Kasumi-1 (cell line): ENCODE measurements at regions not wholly inside any gene's neighbourhood (a gene's known extent, or its start where the extent isn't known, plus 50 kb on each side); places are given as distances from the start of the nearest gene placed in this dataset.

ENCODE experiments used
- DNase-seq, 2 experiments: peaks; one replicate each; lab custom pipeline; 2025; lab: John Stamatoyannopoulos, UW

DNA sequence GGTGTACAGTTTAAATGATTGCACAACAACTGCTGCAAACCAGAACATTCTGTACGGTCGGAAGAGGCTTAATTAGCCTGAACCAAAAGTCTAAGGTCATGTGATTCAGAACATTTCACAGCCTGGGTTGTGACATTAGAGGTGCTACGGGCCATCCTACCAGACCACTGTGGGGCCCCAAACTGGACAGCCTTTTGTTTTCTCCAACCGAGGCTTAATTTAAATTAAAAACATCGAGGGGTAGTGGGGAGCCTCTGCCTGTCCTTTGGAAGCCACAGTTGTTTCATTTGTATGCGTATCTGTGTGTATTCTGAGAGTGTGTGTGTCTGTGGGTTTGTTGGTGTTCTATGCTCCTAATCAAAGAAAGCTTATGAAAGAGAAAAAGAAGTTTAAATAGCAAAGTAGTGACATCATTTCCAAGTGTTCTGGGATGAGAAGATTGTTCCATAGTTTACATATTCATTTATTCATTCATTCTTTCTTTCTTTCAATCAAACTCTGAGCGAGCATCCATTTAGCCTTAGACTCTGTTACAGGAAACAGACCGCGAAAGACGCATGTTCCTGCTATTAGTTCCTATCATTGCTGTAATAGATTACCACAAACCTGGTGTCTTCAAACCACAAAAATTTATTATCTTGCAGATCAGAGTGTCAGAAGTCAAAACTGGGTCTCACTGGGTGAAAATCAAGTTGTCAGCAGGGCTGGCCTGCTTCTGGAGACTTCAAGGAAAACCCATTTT is 444.8 kb downstream of the FOXO1 start:
- peak; percentile 18 to 34 for DNase-seq

DNA sequence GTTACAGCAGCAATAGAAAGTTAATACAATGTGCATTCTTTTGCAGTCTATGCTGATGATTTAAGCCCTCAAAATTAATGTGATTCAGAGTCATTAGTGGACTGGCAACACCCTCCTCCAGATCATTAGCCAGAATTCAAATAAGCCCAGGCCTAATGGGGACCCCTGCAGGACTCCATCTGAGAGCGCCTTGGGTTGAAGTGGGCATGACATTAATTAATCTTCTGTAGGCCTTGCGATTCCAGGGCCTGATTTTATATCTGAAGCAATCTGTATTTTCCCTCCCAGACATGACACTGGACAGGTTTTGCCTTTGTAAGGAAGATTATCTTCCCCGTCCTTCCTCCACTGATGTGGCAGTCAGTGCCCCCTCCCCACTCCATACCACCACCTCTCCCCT is 442.9 kb downstream of the FOXO1 start:
- no peak for DNase-seq

DNA sequence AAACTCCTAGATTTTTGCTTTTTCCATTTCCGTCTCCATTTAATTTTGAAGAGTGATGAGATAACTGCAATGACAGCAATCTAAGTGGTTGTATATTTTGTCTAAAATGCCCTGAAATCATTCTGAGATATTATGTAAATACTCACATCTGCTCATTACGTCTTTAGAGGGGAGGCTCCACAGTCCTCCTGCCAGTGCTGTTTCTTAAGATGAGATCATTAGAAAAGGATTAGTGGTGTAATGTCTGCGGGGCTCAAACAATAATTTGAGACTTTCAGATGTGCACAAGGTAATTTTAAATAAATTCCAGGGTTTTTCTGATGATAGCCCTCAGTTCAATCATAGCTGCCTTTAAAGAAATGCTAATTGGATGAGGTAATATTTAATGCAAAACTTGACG is 437.9 kb downstream of the FOXO1 start:
- no peak for DNase-seq

DNA sequence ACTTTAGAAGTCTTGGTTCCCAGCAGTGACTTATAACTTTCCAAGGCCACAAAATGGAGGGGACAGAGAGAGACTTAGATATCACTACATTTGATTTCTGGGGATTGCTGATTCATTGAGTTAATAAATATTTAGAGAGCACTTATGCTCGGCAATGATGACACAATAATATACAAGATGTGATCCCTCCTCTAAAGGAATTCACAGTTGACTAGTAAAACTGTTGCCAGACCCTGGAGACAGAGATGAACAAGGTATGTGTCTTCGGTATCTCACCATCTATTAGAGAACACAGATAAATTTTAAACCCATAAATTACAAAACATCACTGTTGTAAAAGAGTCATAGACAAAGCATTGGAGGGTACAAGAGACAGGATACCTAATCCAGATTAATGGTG is 437.5 kb downstream of the FOXO1 start:
- no peak for DNase-seq

DNA sequence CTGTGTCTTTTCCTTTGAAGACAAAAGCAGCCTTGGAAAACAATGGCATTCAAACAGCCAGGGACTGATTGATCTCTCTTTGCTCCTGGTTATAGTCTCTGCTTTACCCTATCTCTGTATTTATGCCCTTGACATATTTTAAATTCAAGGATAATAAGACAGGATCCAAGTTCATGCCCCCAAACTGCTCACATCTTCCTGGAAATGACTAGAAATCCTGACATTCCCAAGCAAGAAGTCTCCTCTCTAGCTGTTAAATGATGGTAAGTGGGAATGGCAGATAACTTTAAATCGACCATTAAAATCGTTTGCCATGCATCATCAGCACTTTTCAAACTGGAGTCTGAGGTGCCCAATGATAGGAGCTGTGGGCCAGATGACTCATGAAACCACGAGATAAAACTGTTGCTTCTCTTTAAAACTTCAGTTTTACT is 435.6 kb downstream of the FOXO1 start:
- peak; percentile 1 to 2 for DNase-seq

DNA sequence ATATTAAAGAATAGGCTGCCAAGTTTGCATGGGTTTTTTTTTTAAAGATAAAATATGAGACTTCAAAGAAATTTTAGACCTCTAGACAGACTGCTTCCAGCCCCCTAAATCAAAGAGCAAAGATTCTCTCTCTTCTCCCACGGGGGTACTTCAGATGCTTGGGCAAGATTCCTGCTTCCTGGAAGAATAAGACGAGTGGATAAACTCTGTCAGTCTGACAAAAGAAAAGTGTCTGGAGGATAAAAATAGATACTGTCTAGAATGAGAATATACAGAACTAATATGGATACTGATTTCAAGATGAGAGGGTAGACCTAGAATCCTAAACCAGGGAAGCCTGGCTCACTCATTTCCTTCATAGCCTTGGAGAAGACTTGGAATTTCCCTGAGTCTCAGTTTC is 435.1 kb downstream of the FOXO1 start:
- DNase-seq, result no peak

DNA sequence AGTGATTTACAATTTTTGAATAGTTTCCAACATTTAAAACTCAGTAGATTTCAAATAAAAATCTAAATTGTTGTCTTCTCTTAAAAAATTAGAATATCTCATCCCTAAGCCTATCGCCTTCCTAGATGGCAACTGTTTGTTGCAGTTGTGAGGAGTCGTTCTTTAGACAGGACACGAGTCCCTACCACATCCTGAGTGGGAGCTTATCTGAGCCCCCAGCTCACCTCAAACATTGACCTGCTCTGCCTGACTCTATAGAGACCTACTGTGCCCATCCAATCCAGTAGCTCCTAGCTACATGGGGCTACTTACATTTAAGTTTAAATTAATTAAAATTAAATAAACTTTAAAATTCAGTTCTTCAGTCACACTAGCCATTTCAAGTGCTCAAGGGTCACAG is 434.7 kb downstream of the FOXO1 start:
- no peak for DNase-seq

DNA sequence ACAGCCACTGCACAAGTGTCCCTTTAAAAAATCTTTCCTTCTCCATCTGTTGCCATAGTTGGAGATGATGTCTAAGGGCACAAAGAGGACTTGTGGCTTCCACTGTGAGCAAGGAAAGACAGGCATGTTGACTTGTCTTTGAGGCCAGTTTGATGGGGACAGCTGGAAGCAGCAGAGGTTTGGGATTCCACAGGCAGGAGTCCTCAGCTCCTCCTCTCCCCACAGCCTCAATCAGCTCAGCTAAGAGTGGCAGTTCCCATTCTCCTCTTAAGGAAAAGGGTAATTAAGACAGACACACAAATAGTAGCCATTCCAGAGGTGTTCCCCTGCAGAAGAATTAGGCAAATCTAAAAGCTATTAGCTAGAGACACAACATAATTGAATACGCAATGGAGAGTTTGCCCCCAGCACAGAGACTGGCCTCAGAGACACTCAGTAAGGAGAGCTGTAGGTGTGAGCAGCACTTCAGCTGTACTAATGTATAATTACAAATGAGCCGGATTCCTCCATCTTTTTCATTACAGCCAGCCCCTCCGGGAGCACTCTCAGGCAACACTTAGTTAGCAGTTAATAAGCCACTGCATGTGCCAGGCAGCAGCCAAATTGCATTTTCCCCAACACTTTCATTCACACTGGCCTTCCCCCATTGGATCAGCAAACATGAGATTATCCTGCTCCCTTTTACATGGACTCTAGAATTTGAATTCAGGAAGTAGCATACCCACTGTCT is 434.0 kb downstream of the FOXO1 start:
- no peak for DNase-seq

DNA sequence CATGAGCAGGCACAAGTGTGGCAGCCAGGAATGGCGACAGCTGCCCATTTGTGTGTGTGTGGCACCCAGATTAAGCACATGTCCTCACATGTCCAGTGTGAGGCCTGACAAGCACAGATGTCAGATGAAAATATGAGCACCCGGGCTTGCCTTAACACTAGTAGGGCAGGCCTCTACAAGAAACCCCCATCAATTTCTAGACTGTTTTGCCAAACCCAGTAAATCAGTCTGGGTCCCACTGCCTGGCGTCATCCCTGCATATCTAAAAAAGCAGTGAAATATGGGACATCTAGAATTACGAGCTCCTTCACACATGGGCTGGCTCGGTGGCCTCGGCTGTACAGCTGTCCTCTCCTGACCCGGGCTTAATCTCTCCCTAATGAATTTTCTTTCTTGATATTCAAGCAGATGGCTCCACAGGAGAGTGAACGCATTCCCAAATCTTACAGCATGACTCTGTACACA is 432.7 kb downstream of the FOXO1 start:
- no peak for DNase-seq

DNA sequence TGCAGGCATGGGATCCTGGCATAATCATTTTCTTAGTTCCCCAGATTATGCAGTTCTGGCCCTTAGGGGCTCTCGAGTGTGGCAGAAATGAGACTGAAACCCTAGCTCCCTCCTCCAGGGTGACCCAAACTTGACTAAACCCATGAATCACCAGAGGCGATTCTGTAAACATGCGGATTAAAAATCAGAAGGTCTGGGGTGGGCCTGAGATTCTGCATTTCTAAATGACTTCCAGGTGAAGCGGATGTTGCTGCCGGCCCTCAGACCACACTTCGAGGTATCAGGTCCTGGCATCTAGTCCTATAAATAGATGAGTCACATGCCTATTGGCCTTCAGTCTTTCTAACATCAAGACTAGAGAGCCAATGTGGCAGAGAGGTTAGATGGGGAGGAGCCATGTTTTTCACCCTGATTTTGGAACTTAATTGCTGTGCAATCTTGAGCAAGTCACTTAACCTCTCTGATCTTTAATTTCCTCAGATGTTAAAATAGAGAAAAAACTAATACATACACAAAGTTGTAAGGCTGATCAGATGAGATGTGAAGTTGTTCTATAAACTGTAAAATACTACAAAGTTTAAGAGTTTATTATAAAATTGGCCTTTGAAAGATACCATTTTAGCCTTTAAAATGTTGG is 431.2 kb downstream of the FOXO1 start:
- no peak for DNase-seq

DNA sequence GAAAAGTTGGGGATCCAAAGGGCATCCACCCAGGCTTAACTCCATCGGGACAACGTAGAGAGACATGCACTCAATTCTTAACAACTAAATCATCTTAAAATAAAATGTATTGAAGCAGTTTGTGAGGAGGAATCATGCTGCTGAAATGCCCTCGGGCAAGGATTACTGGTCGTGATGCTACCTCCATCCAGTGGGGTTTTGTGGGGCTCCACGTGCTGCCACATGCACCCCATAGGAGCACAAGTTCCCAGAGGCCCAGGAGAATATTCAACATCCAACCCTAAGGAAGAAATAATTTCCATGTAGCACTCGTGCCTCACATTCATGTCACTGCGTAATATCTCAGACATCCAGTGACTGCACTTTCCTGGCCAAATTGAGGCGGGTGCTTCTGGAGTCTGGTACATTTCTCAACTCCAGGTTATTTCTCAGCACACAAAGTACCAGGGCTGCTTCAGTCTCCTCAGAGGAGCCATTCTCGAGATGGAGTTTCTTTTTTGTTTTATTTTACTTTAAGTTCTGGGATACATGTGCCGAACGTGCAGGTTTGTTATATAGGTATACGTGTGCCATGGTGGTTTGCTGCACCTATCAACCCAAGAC is 429.8 kb downstream of the FOXO1 start:
- no peak for DNase-seq

DNA sequence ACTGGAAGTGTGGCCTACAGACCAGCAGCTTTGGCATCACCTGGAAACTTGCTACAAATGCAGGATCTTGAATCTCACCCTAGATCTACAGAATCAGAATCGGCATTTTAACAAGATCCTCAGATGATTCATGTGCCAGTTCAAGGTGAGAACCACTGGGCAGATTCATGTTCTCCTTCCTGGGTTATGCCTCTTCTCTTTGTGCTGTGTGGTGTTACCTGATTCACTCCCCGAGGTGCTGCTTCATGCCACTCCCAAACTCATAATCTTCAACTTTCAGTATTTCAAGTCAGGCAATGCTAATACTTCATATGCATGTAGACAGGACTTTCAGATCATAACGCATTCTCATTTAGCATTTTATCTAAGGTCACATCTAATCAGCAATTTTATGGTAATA is 427.7 kb downstream of the FOXO1 start:
- DNase-seq, result no peak

DNA sequence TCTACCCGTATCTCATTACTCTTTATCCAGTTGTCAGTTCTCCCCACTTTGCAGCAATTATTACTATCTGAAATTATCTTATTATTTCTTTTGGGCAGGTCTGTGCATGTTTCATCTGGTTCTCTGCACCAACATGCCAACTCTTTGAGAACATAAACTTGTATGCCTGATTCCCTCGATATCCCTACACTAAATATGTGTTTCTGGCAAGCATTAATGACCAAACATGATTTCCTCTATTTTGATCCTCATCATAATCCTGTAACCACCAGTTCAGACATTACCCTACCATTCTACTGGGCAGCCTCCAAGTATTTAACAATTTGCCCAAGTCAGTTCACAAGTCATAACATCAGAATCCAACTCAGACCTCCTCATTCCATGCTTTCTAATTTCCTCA is 426.1 kb downstream of the FOXO1 start:
- DNase-seq, result no peak

DNA sequence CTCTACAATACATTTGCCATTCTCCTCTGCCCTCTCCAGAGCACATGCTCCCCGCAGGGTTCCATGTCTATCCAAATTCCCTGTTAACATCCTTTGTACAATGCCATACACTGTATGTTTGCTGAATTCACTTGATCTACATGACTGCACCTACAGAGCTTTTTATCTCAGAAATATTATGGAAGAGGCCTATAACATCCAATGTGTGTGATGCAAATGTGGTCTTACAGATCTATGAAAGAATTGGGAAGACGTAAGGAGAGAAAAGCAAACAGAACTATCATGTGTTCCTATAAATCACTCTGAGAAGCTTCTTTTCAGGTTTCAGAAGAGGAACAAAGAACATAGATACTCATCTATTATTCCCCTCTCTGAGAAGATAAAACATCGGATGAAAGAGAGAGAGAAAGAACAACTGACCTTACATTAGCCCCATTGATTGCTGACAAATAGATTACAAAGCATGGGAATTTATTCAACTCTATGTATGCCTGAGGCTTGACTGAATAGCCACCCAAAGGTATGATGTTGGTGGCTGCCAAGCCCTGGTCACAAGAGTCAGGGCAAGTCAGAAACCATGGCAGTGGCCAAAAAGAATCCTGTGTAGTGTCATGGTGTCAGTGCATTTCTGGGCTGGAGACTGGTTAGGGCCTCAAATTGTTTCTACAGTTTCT is 425.2 kb downstream of the FOXO1 start:
- no peak for DNase-seq

DNA sequence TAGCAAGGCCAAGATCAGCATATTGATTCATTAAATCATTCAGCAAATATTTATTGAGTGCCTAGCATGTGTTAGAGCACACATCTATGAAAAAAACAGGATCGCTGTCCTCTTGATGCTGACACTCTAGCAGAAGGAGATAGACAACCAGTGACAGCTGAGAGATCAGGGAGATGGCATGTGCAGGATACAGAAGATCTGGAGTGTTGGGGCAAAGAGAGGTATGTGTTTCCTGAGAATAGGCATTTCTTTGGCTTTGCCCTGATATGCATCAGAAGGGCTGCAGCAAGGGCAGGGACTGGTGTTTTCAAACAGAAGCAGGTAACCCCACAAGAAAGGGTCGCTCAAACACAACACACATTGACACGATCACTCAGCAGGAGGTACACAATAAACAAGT is 423.4 kb downstream of the FOXO1 start:
- DNase-seq, result no peak

DNA sequence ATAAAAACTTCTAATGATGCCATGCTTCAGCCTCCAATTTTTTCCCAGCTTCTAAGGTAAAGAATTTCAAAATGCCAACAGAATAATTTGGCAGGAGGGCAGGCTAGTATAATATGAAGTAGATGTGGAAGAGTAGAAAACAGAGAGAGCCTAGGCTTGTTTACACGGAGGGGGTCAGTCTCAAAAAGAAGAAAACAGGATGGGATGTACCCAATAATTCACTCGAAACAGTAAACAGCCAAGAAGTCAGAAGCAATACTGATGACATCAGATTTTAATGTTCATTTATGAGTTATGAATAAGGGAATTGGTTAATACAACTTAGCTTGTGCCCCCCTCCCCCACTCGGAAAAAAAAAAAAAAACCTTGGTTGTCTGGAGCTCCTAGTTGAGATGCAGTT is 422.5 kb downstream of the FOXO1 start:
- DNase-seq, result no peak

DNA sequence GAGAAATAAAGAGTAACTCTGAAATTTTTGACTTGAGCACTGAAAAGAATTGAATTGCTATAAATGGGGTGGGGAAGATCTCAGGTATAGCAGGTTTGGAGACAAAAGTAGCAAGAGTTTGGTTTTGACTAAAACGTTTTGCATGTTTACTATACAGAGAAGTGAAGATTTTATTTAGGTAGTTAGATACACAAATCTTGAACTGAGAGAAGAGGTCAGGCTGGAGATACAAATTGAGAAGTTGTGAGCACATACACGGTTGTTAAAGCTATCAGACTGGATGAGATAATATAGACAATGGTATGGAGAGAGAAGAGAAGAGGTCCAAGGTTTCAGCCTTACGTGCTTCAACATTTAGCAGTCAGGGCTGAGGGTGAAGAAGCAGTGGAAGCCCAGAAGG is 420.9 kb downstream of the FOXO1 start:
- DNase-seq, result no peak

DNA sequence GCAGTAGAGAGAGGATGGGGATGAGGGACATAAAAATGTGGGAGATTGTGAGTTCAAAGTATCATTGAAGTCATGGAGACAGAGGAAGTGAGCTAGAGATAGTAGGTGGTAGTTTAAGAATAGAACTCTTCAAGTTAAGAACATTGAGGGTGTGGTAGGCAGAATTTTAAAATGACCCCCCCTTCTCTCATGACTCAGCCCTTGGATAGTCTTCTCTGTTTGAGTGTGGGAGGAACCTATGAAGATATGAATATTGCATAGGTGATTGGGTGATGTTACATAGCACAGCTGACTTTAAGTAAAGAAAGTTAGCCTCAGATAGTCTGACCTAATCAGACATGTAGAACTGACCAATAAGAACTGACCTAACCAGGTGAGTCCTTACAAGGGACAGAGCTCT is 418.6 kb downstream of the FOXO1 start:
- DNase-seq, result no peak

DNA sequence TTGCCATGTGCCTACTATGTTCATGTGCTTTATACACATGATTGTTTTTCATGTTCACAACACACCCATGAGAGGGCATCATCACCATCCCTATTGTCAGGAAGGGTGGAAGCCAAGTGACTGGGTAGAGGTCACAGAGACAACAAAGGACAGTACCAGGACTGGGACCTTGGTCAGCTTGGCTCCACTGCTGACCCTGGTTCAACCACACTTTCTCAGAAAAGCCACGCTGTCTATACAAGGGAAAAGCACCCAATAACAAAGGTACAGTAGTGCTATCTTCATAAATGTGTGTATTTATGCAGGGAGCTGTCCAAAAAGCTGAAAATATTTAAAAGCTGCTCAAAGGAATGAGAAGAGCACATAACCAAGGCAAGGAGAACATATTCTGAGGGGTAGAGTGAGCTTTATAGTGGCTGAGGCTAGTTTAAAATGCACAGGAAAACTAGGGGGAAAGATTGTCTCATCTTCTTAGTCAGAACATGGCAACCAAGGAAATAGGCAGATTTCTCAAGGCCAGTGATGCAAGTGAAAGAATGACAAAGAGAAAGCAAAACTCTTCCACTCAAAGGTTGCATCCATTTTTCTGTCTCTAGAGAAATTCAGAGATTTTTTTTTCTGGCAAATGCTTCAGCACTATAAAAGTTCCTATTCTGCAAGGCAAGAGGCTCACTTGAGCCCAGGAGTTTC is 415.0 kb downstream of the FOXO1 start:
- DNase-seq, result no peak

DNA sequence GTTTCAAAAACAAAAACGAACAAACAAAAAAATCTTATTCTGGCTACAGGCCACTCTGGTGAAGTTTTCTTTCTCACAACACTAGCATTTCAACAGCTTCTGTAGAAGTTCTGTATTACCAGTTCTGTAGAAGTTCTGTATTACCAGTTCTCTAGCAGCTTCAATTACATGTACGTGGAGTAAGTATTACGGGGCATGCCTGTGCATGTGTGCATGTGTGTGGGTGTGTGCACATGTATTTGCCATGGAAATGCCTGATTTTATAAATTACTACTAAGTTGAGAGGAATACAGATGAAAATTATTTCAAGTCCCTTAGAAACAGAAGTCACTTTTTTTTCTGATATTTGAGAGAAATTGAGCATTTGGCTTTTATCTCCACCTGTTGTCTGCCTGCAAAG is 414.2 kb downstream of the FOXO1 start:
- DNase-seq, result no peak

DNA sequence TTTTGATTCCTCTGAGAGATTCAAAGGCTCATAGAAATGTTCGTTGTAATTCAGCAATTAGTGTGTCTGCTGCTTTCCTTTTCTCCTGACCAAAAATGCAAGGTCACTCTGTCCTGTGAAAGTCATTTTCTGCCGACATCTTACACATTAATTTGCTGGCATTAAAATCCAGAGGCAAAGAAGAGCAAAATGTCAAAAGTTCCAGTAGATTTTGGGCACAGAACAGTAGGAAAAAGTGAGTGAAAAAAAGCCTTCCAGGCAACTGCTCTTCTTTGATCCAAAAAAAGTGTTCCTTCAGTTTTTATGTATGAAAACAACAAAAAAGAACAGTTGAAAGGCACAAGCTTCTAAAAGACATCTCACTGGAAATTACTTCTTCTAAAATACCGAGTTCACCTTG is 413.8 kb downstream of the FOXO1 start:
- DNase-seq, result no peak

DNA sequence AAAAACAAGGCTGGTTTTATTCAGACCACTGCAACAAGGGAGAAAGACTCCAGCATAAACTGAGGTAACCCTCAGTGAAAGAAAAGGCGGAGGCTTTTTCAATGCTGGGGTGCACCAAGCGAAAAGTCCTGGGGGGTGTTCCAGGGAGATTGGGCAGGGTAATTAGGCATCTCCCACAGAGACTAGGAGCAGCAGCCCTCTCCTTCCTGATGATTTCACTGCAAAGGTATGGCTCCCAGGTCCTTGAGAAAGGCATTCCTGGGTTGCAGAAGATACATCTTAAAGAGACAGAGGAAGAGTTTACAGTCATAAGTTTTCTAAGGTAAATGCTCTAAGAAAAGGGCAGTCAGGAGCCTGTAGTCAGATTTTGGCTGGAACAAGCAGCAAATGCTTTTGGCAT is 412.0 kb downstream of the FOXO1 start:
- no peak for DNase-seq
